Thyroid gland (tissue), 4 donors: ENCODE measurements at regions not wholly inside any gene's neighbourhood (a gene's known extent, or its start where the extent isn't known, plus 50 kb on each side); places are given as distances from the start of the nearest gene placed in this dataset.

Experiments
- DNase-seq, 2 donors: peaks; one replicate each; pipeline ENCODE4 v3.0.0-alpha.2; 2019
- H3K27ac ChIP-seq, 3 donors: fragments of 200-600 bp; sonication (generic); 1 replicate in 2 of 3; 2 replicates in 1 of 3; pipeline ENCODE4 v1.5.1; 2016 to 2019; ENCODE audit warnings: mild to moderate bottlenecking in 1 of 3, moderate library complexity in 1 of 3
- H3K27me3 ChIP-seq: fragments of 200-600 bp; sonication (generic); one replicate; pipeline ENCODE4 v1.5.1; 2019
- H3K36me3 ChIP-seq, 2 donors: fragments of 200-600 bp; sonication (generic); one replicate each; pipeline ENCODE4 v1.5.1; 2016 to 2019
- H3K4me1 ChIP-seq, 2 donors: fragments of 200-600 bp; sonication (generic); one replicate each; pipeline ENCODE4 v1.5.1; 2017 to 2019
- H3K4me3 ChIP-seq, 3 donors: fragments of 200-600 bp; sonication (generic); replicated peaks in 1 of 3; 1 replicate in 2 of 3; 2 replicates in 1 of 3; pipeline ENCODE4 v1.5.1; 2016; ENCODE audit warnings: mild to moderate bottlenecking in 1 of 3
- H3K9me3 ChIP-seq: fragments of 200-600 bp; sonication (generic); one replicate; pipeline ENCODE4 v1.5.1; 2017
- POLR2A ChIP-seq, 2 donors: fragments of 450-650 bp; IDR thresholded peaks; one replicate each; pipeline ENCODE4 v1.6.1; 2017; ENCODE audit warnings: antibody characterized with exemption in 2 of 2, mild to moderate bottlenecking in 2 of 2, moderate library complexity in 1 of 2
- WGBS, 2 donors: methylation state at CpG; one replicate each; pipeline ENCODE4 v1.1.5; 2017; 5-methylcytosine and 5-hydroxymethylcytosine counted together
- intact Hi-C: fragments of 100-400 bp; cut with DNase I; formaldehyde crosslinking; loops from one replicate; pipeline ENCODE4 v1.15.1; 2023
- TF ChIP-seq, protein P1 (sequence below), 6 experiments: fragments of 200-600 bp in 3 of 6; fragments of 450-650 bp in 3 of 6; sonication (generic) in 3 of 6; IDR thresholded peaks; one replicate each; pipeline ENCODE4 v1.5.1; 2016 to 2019; ENCODE audit warnings: antibody characterized with exemption in 6 of 6, mild to moderate bottlenecking in 2 of 6, inconsistent platforms in 1 of 6, moderate library complexity in 1 of 6

DNA sequence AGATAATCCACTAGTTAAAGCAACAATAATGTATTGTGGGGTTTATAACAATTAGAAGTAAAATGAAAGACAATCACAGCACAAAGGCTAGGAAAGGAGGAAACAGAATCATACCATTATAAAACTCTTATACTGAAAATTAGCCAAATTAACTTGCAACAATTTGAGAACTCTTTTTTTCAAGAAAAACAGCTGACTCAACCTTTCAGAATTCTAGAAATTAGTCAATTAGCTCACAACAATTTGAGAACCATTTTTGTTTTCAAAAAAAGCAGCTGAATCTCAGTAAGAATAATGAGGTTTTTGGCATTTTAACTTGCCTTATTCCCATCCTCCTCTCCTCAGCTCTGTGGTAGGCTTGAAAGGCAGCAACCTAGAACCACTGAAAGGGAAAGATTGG, 269.9 kb downstream of the NPR3 start:
- H3K4me1 ChIP-seq = no peaks in the 10 kb centered on the region
- no peaks in the 10 kb centered on the region for H3K36me3 ChIP-seq
- intact Hi-C loops = no loop called here
- H3K4me3 ChIP-seq = no peak overlapping the region
- H3K9me3 ChIP-seq = no peaks in the 10 kb centered on the region
- H3K27me3 ChIP-seq = no peaks in the 10 kb centered on the region
- no peak for DNase-seq
- H3K27ac ChIP-seq = no peak overlapping the region
- no peak for TF ChIP-seq POLR2A (IDR thresholded peaks at IDR 0.05)
- TF ChIP-seq, protein P1, sequence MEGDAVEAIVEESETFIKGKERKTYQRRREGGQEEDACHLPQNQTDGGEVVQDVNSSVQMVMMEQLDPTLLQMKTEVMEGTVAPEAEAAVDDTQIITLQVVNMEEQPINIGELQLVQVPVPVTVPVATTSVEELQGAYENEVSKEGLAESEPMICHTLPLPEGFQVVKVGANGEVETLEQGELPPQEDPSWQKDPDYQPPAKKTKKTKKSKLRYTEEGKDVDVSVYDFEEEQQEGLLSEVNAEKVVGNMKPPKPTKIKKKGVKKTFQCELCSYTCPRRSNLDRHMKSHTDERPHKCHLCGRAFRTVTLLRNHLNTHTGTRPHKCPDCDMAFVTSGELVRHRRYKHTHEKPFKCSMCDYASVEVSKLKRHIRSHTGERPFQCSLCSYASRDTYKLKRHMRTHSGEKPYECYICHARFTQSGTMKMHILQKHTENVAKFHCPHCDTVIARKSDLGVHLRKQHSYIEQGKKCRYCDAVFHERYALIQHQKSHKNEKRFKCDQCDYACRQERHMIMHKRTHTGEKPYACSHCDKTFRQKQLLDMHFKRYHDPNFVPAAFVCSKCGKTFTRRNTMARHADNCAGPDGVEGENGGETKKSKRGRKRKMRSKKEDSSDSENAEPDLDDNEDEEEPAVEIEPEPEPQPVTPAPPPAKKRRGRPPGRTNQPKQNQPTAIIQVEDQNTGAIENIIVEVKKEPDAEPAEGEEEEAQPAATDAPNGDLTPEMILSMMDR (IDR thresholded peaks at IDR 0.05) = no peak

DNA sequence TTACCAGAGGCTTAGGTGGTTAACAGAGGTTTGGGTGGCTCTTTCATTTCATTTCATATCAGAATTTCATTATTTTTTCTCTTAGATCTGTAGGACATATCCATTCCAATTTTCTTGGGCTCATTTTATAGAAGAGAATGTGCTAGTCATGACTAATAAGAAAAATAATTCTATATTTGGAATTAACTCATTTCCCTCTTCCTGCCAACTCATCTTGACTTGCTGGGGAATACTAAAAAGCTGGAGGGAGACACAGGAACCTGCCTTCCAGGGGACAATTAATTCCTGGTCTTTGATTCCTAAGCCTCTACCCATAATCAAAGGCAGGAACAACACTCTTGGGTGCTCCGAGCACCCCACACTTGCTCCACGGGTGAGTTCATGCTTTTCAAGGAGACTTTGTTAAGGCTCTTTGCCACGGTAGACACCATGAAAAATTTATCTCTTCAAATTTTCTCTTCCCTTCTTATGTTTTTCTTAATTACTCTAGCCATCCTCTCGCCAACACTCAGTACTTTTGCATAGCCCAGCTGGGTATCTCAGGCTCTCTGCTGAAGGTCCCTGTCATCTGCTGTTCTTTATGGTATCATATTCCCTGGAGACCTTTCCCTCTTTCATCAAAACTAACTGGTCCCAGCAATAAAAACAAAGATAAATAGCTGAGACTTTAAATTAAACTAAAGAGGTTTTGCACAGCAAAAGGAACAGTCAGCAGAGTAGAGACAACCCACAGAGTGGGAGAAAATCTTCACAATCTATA, 273.9 kb downstream of the NPR3 start:
- WGBS, 2 donors = 75 to 79% methylated on average over 4 of the region's 4 CpGs
- TF ChIP-seq, protein P1 (IDR thresholded peaks at IDR 0.05) = no peak
- no peak for TF ChIP-seq POLR2A (IDR thresholded peaks at IDR 0.05)
- intact Hi-C loops = no loop called here

DNA sequence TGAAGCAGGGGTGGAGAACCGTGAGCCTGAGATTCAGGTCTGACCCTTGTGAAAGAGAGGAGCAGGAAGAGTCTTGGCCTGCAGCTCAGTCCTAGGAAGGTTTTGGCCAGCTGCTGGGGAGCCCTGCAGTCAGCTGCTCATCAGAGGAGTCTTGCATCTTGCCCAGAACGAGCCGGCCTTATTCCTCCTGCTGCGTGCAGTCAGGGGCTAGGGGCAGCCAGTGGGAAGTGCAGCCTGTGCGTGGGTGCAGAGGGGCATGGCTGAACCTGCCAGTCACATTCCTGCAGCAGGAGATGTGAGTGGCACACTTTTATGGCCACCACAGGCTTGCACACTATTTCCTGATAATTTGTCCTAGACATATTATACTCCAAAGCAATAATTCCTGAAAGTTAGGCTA, 278.7 kb downstream of the NPR3 start:
- 71 to 87% methylated on average over 5 of the region's 5 CpGs for WGBS, 2 donors

More for the DNA sequence above, 273.9 kb downstream of the NPR3 start:
- no peaks in the 10 kb centered on the region for H3K36me3 ChIP-seq
- H3K27me3 ChIP-seq = no peaks in the 10 kb centered on the region
- no peak overlapping the region for H3K4me3 ChIP-seq
- H3K27ac ChIP-seq = no peak overlapping the region
- no peaks in the 10 kb centered on the region for H3K9me3 ChIP-seq
- no peak for DNase-seq
- H3K4me1 ChIP-seq = no peaks in the 10 kb centered on the region

DNA sequence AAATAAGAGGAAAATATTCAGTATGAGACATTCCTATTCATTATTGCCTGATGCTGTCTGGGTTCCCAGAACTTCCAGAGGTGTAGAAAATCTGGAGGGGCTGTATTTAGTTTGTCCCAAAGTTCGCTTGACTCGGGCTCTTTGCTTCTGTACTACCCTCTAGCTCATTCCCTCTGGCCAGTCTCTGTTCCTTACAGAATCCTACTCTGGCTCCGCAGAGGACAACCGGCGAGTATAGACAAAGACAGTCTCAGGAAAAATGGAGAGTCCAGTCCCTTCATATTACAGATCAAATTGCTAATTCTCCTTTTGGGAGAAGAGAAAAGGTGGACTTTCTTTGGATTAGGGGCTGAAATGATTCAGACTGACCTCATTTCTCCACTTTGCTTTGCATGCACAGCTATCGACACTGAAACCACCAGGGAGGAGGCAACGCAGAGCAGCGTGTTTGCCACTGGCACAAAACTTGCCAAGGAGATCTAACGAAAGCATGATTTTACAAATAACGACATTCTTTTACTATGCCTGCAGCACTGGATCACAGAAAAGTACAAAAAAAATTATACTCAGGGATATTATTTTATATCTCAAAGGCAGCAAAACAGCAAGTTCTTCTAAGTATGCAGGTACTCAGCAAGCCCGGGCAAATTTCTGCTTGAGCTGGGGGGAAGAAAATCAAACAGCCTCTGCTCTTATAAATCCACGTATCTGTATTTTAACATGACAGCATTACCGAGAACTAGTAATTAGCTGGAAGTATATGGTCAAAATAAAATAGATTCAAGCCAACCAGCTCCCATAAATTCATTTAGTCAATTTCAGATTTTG, 279.7 kb downstream of the NPR3 start:
- intact Hi-C loops = no loop called here
- H3K9me3 ChIP-seq = no peaks in the 10 kb centered on the region
- H3K27ac ChIP-seq = no peak overlapping the region
- H3K27me3 ChIP-seq = no peaks in the 10 kb centered on the region
- H3K36me3 ChIP-seq = no peaks in the 10 kb centered on the region
- H3K4me3 ChIP-seq = no peak overlapping the region
- WGBS, 2 donors = 74 to 85% methylated on average over 13 of the region's 13 CpGs
- no peak for DNase-seq
- no peak for TF ChIP-seq POLR2A (IDR thresholded peaks at IDR 0.05)
- TF ChIP-seq, protein P1 (IDR thresholded peaks at IDR 0.05) = no peak
- no peaks in the 10 kb centered on the region for H3K4me1 ChIP-seq

More for the DNA sequence above, 278.7 kb downstream of the NPR3 start:
- no peaks in the 10 kb centered on the region for H3K27me3 ChIP-seq
- H3K4me3 ChIP-seq = no peak overlapping the region
- intact Hi-C loops = no loop called here
- no peak overlapping the region for H3K27ac ChIP-seq
- H3K4me1 ChIP-seq = no peaks in the 10 kb centered on the region
- no peaks in the 10 kb centered on the region for H3K36me3 ChIP-seq
- no peak for DNase-seq
- H3K9me3 ChIP-seq = no peaks in the 10 kb centered on the region
- TF ChIP-seq, protein P1 (IDR thresholded peaks at IDR 0.05) = no peak
- TF ChIP-seq POLR2A (IDR thresholded peaks at IDR 0.05) = no peak

DNA sequence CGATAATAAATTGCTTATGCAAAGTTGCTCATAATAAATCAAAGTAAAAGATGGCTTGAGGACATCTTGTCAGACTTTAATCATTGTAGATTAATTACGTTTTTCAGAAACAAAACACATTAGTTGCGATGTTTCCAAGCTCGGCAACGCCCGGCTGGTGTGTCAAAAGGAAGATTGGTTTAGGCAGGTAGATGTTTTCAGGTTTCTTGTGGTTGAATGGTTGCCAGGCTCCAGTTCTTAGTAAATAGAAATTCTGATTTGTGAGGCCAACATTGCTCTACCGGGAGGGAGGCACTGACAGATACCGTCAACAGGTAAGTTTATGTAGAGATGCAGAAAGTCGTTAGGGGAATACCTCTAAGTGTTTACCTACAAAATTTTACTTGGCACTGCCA, 280.3 kb downstream of the NPR3 start:
- no peaks in the 10 kb centered on the region for H3K36me3 ChIP-seq
- no peaks in the 10 kb centered on the region for H3K9me3 ChIP-seq
- H3K27ac ChIP-seq = no peak overlapping the region
- H3K27me3 ChIP-seq = no peaks in the 10 kb centered on the region
- TF ChIP-seq POLR2A (IDR thresholded peaks at IDR 0.05) = no peak
- TF ChIP-seq, protein P1 (IDR thresholded peaks at IDR 0.05) = no peak
- DNase-seq = no peak
- H3K4me3 ChIP-seq = no peak overlapping the region
- no peaks in the 10 kb centered on the region for H3K4me1 ChIP-seq
- 85 to 86% methylated on average over 9 of the region's 9 CpGs for WGBS, 2 donors
- intact Hi-C loops = no loop called here
